A549 (cell line): ENCODE measurements at regions not wholly inside any gene's neighbourhood (a gene's known extent, or its start where the extent isn't known, plus 50 kb on each side); places are given as distances from the start of the nearest gene placed in this dataset.

Experiments used
- CEBPB ChIP-seq, 2 experiments: fragments of >200 bp in 1 of 2; sonication (Bioruptor Twin) in 1 of 2; formaldehyde crosslinking in 1 of 2; IDR thresholded peaks; 2 replicates each; pipeline ENCODE4 v1.6.1; 2012 to 2016
- CHD2 ChIP-seq: fragments of 150-350 bp; IDR thresholded peaks from 2 replicates; pipeline ENCODE4 v1.6.1; 2014; ENCODE audit warnings: low read length; ENCODE audit not compliant: partially characterized antibody
- CTCF ChIP-seq: fragments of >200 bp; sonication (Bioruptor Twin); formaldehyde crosslinking; IDR thresholded peaks from 3 replicates; pipeline ENCODE4 v1.5.1; 2016
- JUNB ChIP-seq: fragments of >200 bp; sonication (Bioruptor Twin); formaldehyde crosslinking; IDR thresholded peaks from 2 replicates; pipeline ENCODE4 v1.6.1; 2016
- KDM5A ChIP-seq: fragments of 200-600 bp; sonication (generic); IDR thresholded peaks from 2 replicates; pipeline ENCODE4 v1.6.1; 2016; ENCODE audit warnings: antibody characterized with exemption, mild to moderate bottlenecking
- NR3C1 ChIP-seq: fragments of >200 bp; sonication (Bioruptor Twin); formaldehyde crosslinking; IDR thresholded peaks from 3 replicates; pipeline ENCODE4 v1.6.1; 2017
- PHF8 ChIP-seq: fragments of 200-600 bp; sonication (generic); IDR thresholded peaks from 2 replicates; pipeline ENCODE4 v1.6.1; 2016; ENCODE audit warnings: low read depth, mild to moderate bottlenecking, antibody characterized with exemption, moderate library complexity, borderline replicate concordance
- POLR2A ChIP-seq: IDR thresholded peaks from 2 replicates; pipeline ENCODE4 v1.6.1; 2012; ENCODE audit warnings: mild to moderate bottlenecking, low read length
- RAD21 ChIP-seq, 2 experiments: fragments of >200 bp in 1 of 2; sonication (Bioruptor Twin) in 1 of 2; formaldehyde crosslinking in 1 of 2; IDR thresholded peaks in 1 of 2; conservative IDR thresholded peaks in 1 of 2; 2 replicates in 1 of 2; 3 replicates in 1 of 2; pipeline ENCODE4 v1.6.1; 2012 to 2018; ENCODE audit warnings: inconsistent platforms in 1 of 2
- TF ChIP-seq, protein P1 (sequence below): fragments of 450-650 bp; IDR thresholded peaks from 2 replicates; pipeline ENCODE4 v1.6.1; 2014; ENCODE audit warnings: antibody characterized with exemption
- TF ChIP-seq, protein P2 (sequence below): IDR thresholded peaks from 2 replicates; pipeline ENCODE4 v1.6.1; 2012

GRCh38 chr5:12616093-12616492 lies 711.8 kb upstream of the CTNND2 start:
- no peak for TF ChIP-seq CEBPB (IDR thresholded peaks at IDR 0.05)
- TF ChIP-seq, protein P1, sequence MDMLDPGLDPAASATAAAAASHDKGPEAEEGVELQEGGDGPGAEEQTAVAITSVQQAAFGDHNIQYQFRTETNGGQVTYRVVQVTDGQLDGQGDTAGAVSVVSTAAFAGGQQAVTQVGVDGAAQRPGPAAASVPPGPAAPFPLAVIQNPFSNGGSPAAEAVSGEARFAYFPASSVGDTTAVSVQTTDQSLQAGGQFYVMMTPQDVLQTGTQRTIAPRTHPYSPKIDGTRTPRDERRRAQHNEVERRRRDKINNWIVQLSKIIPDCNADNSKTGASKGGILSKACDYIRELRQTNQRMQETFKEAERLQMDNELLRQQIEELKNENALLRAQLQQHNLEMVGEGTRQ, result no peak
- TF ChIP-seq KDM5A, result no peak
- TF ChIP-seq CTCF, result no peak
- TF ChIP-seq, protein P2, sequence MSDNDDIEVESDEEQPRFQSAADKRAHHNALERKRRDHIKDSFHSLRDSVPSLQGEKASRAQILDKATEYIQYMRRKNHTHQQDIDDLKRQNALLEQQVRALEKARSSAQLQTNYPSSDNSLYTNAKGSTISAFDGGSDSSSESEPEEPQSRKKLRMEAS, result no peak
- no peak for TF ChIP-seq JUNB
- no peak for TF ChIP-seq PHF8
- TF ChIP-seq RAD21 (conservative IDR thresholded peaks at IDR 0.05 in 1 of 2, IDR thresholded peaks at IDR 0.05 in 1 of 2), result no peak
- TF ChIP-seq NR3C1, result no peak
- no peak for TF ChIP-seq POLR2A
- TF ChIP-seq CHD2, result no peak
